ENCODE measurements at regions not wholly inside any gene's neighbourhood (a gene's known extent, or its start where the extent isn't known, plus 50 kb on each side); places are given as distances from the start of the nearest gene placed in this dataset.
"Not testable (repeated sequence)": the region's sequence is repeated elsewhere in the genome, so short reads cannot be mapped to it uniquely, and the experiment has no call there.

DNA sequence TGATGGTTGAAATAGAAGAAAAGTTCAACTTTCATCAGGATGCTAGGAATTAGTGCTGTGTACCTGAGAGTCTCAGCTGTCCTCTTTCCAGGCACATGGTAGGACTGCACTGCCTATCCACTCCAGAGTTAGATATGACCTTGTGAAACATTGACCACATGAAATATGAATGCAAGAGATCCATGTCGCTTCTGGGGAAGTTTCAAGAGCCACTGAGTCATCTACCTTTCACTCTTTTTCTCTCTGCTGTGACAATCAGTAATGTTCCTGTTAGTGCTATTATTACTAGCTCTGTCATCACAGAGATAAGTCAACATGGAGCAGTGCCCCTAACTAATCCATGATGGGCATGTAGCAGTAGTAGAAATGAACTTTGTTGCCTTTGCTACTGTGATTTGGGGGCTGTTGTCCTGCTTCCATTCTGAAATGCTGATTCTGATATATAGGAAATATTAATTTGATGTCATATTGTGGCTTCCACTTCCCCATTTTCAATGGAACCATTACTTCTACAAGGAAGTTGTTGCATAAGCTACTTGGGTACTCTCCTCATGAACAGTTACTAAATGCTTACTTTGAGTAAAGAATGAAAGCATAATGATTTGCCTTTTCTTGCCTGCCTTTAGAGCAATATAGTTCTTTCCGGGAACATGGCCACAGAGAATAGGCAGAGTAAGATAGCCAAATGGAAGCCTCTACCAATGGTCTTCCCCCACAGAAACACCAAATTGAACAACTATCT is 192.8 kb upstream of the ZNF521 start:
- no peak for DNase-seq

DNA sequence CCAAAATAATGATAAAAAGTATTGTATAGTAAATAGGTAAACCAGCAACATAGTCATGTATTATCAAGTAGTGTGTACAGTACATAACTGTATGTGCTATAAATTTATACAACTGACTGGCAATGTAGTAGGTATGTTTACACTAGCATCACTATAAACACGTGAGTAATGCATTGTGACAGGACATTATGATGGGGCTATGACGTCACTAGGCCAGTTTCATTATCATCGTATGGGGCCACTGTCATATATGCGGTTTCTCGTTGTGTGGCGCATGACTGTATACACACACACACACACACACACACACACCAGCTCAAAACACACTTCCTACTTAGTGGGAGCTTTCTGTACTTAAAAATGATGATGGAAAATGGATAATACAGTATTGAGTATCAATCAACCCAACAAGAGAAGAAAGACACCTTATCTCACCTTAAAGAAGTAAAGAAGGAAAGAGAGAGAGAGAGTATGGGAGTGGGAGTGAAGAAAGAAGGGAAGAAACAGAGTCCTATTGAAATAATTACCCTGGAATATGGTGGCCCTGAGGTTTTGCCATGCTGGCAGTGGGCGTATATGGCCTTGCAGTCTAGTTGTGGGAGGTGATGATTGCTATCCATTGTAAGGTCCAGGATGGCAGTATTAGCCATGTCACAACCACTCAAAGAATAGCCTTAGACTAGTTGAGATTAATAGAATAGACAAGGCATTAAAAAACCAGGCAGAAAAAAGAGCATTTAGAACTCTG is 186.4 kb upstream of the ZNF521 start:
- no peak for DNase-seq

DNA sequence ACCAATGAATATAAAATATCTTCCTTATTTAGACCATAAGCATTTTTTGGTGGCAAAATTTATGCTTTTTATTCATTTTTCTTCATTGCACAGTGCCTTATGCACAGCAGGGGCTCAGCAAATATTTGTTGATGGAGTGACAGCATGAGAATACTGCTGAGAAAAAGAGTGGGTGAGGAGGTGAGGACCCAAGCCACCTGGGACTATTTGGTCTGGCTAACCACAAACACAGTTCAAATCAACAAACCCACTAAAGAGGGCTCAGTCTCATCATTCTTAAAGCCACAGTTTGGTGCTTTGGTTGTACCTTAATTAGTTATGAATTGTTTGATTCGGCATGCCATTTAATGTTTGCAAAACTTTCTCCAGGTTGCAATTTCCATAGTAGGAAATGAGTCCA is 183.5 kb upstream of the ZNF521 start:
- DNase-seq: no peak

GRCh38 chr18:25534401-25534800 is 182.4 kb upstream of the ZNF521 start:
- DNase-seq: no peak

DNA sequence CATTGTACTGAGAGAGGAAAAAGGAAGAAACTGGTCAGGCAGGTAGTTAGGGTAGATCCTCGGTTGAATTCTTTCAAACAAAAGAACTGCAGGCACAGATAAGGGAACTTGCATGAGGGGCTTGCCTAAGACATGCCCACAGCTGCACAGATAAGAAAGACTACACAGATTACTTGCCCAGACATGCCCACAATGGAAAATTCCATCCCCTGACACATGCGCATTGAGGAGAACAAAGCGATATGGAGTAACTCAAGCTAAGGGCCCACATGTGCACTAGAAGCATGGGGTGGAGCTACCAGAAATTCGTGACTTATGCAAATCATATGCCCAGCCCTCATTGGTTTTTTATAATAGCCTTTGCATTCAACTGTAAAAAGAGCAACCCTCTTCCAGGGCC is 181.3 kb upstream of the ZNF521 start:
- no peak for DNase-seq

DNA sequence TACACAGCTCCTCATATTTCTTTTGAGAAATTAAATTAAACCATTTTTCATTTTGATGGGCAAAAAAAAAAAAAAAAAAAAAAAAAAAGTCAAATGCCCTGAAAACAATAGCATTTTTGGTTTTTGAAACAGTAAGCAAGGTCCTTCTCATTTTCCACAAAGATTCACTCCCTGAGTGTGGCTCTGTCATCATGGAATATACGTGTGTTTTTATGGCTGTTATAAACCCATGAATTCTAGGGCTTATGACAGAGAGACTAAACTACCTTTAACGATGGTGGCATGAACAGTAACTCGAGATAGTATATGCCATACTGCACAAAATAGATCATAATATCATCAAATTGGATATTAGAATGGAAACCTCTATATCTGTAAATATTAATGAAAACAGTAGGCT is 179.2 kb upstream of the ZNF521 start:
- no peak for DNase-seq

DNA sequence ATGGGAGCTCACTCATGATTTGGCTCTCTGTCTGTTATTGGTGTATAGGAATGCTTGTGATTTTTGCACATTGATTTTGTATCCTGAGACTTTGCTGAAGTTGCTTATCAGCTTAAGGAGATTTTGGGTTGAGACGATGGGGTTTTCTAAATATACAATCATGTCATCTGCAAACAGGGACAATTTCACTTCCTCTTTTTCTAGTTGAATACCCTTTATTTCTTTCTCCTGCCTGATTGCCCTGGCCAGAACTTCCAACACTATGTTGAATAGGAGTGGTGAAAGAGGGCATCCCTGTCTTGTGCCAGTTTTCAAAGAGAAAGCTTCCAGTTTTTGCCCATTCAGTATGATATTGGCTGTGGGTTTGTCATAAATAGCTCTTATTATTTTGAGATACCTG is 173.8 kb upstream of the ZNF521 start:
- DNase-seq: not testable (repeated sequence)

GRCh38 chr18:25518716-25519053 is 166.7 kb upstream of the ZNF521 start:
- no peak for DNase-seq

- DNase-seq: no peak
Measured at GRCh38 chr18:25517881-25518715, 166.1 kb upstream of the ZNF521 start.

GRCh38 chr18:25516747-25517498 is 165.0 kb upstream of the ZNF521 start:
- DNase-seq: no peak

- DNase-seq: no peak
Measured at GRCh38 chr18:25516121-25516520, 164.2 kb upstream of the ZNF521 start.

DNA sequence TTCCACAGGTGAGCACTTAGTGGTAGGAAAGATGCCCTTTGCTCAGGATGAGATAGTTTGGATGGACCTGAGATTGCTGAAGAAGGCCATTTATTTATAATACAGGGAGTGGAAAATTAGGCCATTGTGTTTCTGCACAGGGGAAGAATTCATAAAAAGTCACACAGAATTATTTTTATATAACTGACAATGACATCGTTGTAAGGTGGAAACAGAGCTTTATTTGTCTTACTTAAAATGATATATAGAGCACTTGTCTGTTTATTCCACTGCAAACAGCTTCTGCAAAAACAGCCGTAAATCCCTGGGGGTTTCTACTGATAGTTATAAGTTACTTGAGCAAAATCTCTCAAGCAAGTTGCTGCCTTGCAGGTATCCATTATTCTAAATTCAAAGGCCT is 158.1 kb upstream of the ZNF521 start:
- no peak for DNase-seq

- DNase-seq: no peak
Measured at GRCh38 chr18:25503567-25504081, 151.7 kb upstream of the ZNF521 start.

- DNase-seq: no peak
Measured at GRCh38 chr18:25497151-25497794, 145.3 kb upstream of the ZNF521 start.

DNA sequence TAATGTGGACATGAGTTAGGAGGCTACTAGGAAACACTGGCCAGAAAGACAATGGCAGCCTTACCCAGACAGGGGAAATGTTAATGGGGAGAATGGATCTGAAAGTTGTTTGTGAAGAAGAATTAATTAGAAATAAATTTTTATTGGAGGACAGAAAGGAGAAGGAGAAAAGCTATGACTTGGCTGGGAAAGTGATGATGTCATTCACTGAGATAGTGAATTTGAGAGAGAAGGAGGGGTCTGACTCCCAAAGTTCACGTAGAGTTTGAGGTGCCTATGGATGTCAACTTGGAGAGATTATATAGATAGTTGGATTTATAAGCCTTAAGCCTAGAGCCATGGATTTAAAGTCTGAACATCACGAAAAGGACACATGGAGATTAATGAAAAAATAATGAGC is 144.6 kb upstream of the ZNF521 start:
- DNase-seq: no peak

DNA sequence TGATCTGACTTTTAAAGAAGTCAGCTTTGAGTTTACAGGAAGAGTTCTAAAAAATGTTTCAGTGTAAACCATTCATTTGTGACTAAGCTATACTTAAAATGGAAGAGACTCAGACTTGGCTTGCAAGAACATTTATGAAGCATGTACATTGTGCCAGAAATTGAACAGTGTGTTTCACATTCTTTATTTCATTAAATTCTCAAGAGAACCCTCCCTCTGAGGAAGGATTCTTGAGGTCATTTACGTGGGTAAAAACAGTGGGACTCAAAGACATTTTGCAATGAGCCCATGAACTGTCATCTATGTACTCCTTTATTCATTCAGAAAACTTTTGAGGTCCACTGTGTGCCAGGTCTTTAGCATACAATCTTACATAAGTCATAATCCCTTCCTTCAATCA is 143.6 kb upstream of the ZNF521 start:
- DNase-seq: no peak

DNA sequence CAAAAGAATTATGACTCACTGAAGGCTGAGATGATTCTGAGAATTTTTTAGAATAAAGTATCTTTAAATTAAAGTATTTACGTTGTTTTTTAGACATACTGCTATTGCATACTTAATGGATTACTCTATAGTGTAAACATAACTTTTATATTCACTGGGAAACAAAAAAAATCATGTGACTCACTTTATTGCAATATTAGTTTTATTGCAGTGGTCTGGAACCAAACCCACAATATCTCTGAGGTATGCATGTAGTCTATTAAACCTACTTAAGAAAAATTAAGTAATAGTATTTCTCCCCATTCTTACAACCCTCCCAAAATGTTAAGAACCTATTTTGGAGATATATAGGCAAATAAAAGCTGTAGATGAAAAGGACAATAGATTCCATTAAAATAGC is 142.9 kb upstream of the ZNF521 start:
- DNase-seq: no peak

GRCh38 chr18:25493401-25493800 is 141.4 kb upstream of the ZNF521 start:
- no peak for DNase-seq

DNA sequence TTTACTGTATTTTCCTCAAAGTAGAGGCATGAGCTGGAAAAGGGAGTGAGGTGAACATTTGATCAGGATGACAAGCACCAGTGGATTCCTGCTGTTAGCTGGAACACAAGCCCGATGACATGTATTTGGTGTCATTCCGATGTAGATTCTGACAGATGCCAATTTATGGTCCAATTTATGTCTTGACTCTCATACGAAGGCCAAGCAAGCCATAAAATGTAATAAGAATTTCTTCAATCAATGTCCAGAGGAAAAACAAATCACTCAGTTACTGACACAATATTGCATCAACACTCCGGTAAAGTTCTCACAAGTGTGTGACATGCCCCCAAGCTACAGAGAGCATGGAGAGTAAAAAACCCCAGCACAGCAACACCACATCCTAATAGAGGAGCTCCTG is 138.3 kb upstream of the ZNF521 start:
- no peak for DNase-seq

- no peak for DNase-seq
Measured at GRCh38 chr18:25473008-25473407, 121.0 kb upstream of the ZNF521 start.

DNA sequence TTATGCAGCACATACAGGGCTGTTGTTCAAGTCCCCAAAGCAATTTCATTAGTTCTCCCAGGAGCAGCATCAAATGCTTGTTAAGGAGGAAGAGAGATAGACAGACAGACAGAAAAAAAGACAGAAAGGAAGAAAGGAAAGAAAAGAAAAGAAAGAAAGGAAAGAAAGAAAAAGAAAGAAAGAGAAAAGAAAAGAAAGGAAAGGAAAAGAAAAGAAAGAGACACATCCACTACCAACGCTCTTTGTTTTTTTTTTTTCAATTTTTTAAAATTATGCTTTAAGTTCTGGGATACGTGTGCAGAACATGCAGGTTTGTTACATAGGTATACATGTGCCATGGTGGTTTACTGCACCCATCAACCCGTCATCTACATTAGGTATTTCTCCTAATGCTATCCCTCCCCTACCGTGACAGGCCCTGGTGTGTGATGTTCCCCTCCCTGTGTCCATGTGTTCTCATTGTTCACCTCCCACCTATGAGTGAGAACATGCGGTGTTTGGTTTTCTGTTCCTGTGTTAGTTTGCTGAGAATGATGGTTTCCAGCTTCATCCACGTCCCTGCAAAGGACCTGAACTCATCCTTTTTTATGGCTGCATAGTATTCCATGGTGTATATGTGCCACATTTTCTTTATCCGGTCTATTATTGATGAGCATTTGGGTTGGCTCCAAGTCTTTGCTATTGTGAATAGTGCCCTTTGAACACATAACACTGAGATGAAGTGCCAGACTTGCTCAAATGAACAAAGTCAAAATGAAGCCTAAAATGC is 119.0 kb upstream of the ZNF521 start:
- not testable (repeated sequence) for DNase-seq

DNA sequence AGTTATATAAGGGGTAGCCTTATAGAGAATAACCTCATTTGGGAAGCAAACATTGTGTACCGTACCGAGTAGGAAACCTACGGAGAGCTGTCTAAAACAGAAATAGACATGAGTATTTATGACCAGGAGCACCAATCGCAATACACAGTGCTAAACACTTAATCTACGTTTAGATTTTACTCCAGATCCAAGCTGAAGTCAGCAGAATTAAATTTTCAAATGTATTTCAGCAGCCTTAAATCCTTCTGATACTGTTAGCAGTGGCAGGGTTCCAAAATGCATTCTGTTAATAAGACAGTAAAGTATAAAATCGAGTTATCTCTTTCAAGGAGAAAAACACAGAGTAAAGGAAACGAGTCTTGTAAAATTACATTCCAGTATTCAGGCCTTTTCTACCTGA is 118.1 kb upstream of the ZNF521 start:
- no peak for DNase-seq
